ENCODE measurements at regions not wholly inside any gene's neighbourhood (a gene's known extent, or its start where the extent isn't known, plus 50 kb on each side); places are given as distances from the start of the nearest gene placed in this dataset.

- H3K27ac Mint-ChIP-seq: peak overlapping the region; percentile 89; the same call in 1 of the 2 replicates
- DNase-seq (ENCODE audit: low spot score) (no peak), ATAC-seq (no peak)
- H3K4me1 Mint-ChIP-seq: peaks cover 19% of the 10 kb centered on the region
- ChIA-PET CTCF (no interaction called here), POLR2A (interaction anchor here (0.6 kb wide), 1 partner anchor 110 kb away, joined by 3 read pairs; no protein-coding TSS in a partner anchor)
- H3K4me3 Mint-ChIP-seq: no peak overlapping the region
- H3K9me3 Mint-ChIP-seq: peaks cover 13% of the 10 kb centered on the region
- TF ChIP-seq FOXK1 (CRISPR knock-in tag; IDR thresholded peaks at IDR 0.05) (no peak), PRRX2 (CRISPR knock-in tag; IDR thresholded peaks at IDR 0.05) (no peak), RELA (CRISPR knock-in tag; IDR thresholded peaks at IDR 0.05; ENCODE audit: borderline replicate concordance) (no peak), SP1 (CRISPR knock-in tag; conservative IDR thresholded peaks at IDR 0.05) (no peak), MXD4 (CRISPR knock-in tag; IDR thresholded peaks at IDR 0.05; ENCODE audit: borderline replicate concordance) (no peak), NR2C2 (CRISPR knock-in tag; IDR thresholded peaks at IDR 0.05) (no peak), ZNF232 (CRISPR knock-in tag; IDR thresholded peaks at IDR 0.05) (no peak), TEAD1 (CRISPR knock-in tag; IDR thresholded peaks at IDR 0.05) (no peak), ZNF671 (CRISPR knock-in tag; IDR thresholded peaks at IDR 0.05) (no peak), HMGA2 (CRISPR knock-in tag; IDR thresholded peaks at IDR 0.05) (no peak), FOXP4 (CRISPR knock-in tag; IDR thresholded peaks at IDR 0.05) (no peak), EMX1 (CRISPR knock-in tag; IDR thresholded peaks at IDR 0.05) (no peak), MAX (CRISPR knock-in tag; IDR thresholded peaks at IDR 0.05) (no peak), ELF4 (CRISPR knock-in tag; IDR thresholded peaks at IDR 0.05; ENCODE audit: low read depth) (no peak), ZNF532 (CRISPR knock-in tag; IDR thresholded peaks at IDR 0.05; ENCODE audit: borderline replicate concordance) (no peak)
- H3K27me3 Mint-ChIP-seq (ENCODE audit: low read depth): no peaks in the 10 kb centered on the region
- peaks cover 16% of the 10 kb centered on the region for H3K36me3 Mint-ChIP-seq
These were observed 265.1 kb upstream of the KLF14 start for GRCh38 chr7:130998993-130999602.

- CTCF ChIA-PET: no interaction called here
- Mint-ChIP-seq H3K36me3 (peaks cover 16% of the 10 kb centered on the region), H3K27ac (no peak overlapping the region), H3K4me3 (no peak overlapping the region), H3K27me3 (ENCODE audit: low read depth) (no peaks in the 10 kb centered on the region), H3K4me1 (peaks cover 12% of the 10 kb centered on the region), H3K9me3 (peaks cover 17% of the 10 kb centered on the region)
- TF ChIP-seq ZBTB43 (CRISPR knock-in tag; IDR thresholded peaks at IDR 0.05) (no peak), NR3C1 (CRISPR knock-in tag; conservative IDR thresholded peaks at IDR 0.05; ENCODE audit: low read depth) (no peak)
- POLR2A ChIA-PET: no interaction called here
- DNase-seq (ENCODE audit: low spot score): no peak
- ATAC-seq: no peak
These were observed 265.9 kb upstream of the KLF14 start for GRCh38 chr7:130999926-131000325.

All from WTC11 (cell line).